Keratinocyte (primary cell): ENCODE measurements at regions not wholly inside any gene's neighbourhood (a gene's known extent, or its start where the extent isn't known, plus 50 kb on each side); places are given as distances from the start of the nearest gene placed in this dataset.

Experiments
- CTCF ChIP-seq, 3 experiments: IDR thresholded peaks in 1 of 3; conservative IDR thresholded peaks in 1 of 3; optimal IDR thresholded peaks in 1 of 3; 2 replicates in 2 of 3; 3 replicates in 1 of 3; pipeline versions ENCODE3 to v1.5.1; 2011; ENCODE audit warnings: low read length in 3 of 3, mild to moderate bottlenecking in 3 of 3, moderate library complexity in 2 of 3, control low read depth in 1 of 3, inconsistent platforms in 1 of 3; ENCODE audit not compliant: insufficient read depth in 2 of 3; ENCODE audit errors: extremely low read depth in 1 of 3
- EZH2 ChIP-seq: IDR thresholded peaks from one replicate; pipeline ENCODE4 v1.6.1; 2012; ENCODE audit warnings: inconsistent platforms, mild to moderate bottlenecking, low read length, moderate library complexity

GRCh38 chr1:56302878-56303277, 276.5 kb downstream of the PLPP3 start:
- TF ChIP-seq CTCF (optimal IDR thresholded peaks at IDR 0.05 in 1 of 3, IDR thresholded peaks at IDR 0.05 in 1 of 3, conservative IDR thresholded peaks at IDR 0.05 in 1 of 3; ENCODE audit: extremely low read depth in 1 of 3, insufficient read depth in 2 of 3, low read length in 3 of 3) (no peak), EZH2 (no peak)
